MM.1S (cell line): ENCODE measurements at regions not wholly inside any gene's neighbourhood (a gene's known extent, or its start where the extent isn't known, plus 50 kb on each side); places are given as distances from the start of the nearest gene placed in this dataset.

Experiments used
- DNase-seq: peaks from one replicate; pipeline ENCODE4 v3.0.0-alpha.2; 2015
- H2AFZ ChIP-seq: fragments of 300-600 bp; sonication (generic); 2 replicates; pipeline ENCODE4 v1.6.0; 2016; ENCODE audit warnings: antibody characterized with exemption, low read length
- H3F3A ChIP-seq: fragments of 300-600 bp; sonication (generic); 2 replicates; pipeline ENCODE4 v1.6.1; 2016; ENCODE audit warnings: mild to moderate bottlenecking, antibody characterized with exemption, low read length, moderate library complexity, mixed read lengths; ENCODE audit not compliant: insufficient read depth
- H3K27ac ChIP-seq: fragments of 300-600 bp; sonication (generic); 2 replicates; pipeline ENCODE4 v1.5.1; 2016; ENCODE audit warnings: mild to moderate bottlenecking, low read length
- H3K27me3 ChIP-seq: fragments of 300-600 bp; sonication (generic); replicated peaks from 2 replicates; pipeline ENCODE4 v1.6.0; 2016; ENCODE audit warnings: low read length; ENCODE audit not compliant: insufficient read depth
- H3K36me3 ChIP-seq: fragments of 300-600 bp; sonication (generic); replicated peaks from 2 replicates; pipeline ENCODE4 v1.6.1; 2016; ENCODE audit warnings: mild to moderate bottlenecking, low read length, mixed read lengths; ENCODE audit not compliant: insufficient read depth
- H3K4me1 ChIP-seq: fragments of 300-600 bp; sonication (generic); 2 replicates; pipeline ENCODE4 v1.6.1; 2016; ENCODE audit warnings: low read length, mixed read lengths
- H3K4me2 ChIP-seq: fragments of 300-600 bp; sonication (generic); 2 replicates; pipeline ENCODE4 v1.6.0; 2016; ENCODE audit warnings: low read depth, low read length
- H3K4me3 ChIP-seq: fragments of 300-600 bp; sonication (generic); 2 replicates; pipeline ENCODE4 v1.5.1; 2016; ENCODE audit warnings: low read length, mixed read lengths
- H3K79me2 ChIP-seq: fragments of 300-600 bp; sonication (generic); 2 replicates; pipeline ENCODE4 v1.6.1; 2016; ENCODE audit warnings: mixed run types, low read length, mixed read lengths
- H3K9ac ChIP-seq: fragments of 300-600 bp; sonication (generic); 2 replicates; pipeline ENCODE4 v1.6.1; 2016; ENCODE audit warnings: low read length, mixed read lengths
- H3K9me2 ChIP-seq: fragments of 300-600 bp; sonication (generic); replicated peaks from 2 replicates; pipeline ENCODE4 v1.6.1; 2016; ENCODE audit warnings: mild to moderate bottlenecking, low read length, mixed read lengths; ENCODE audit not compliant: insufficient read depth
- H3K9me3 ChIP-seq: fragments of 300-600 bp; sonication (generic); replicated peaks from 2 replicates; pipeline ENCODE4 v1.6.1; 2016; ENCODE audit warnings: mild to moderate bottlenecking, low read length, mixed read lengths; ENCODE audit not compliant: insufficient read depth
- H4K20me1 ChIP-seq: fragments of 300-600 bp; sonication (generic); 2 replicates; pipeline ENCODE4 v1.6.1; 2016; ENCODE audit warnings: mild to moderate bottlenecking, low read length, moderate library complexity, mixed read lengths; ENCODE audit not compliant: insufficient read depth
- EZH2 ChIP-seq: fragments of 300-600 bp; sonication (generic); optimal IDR thresholded peaks from 2 replicates; pipeline ENCODE3; 2017; ENCODE audit warnings: low read depth, mild to moderate bottlenecking, antibody characterized with exemption, low read length, mixed read lengths
- EZH2phosphoT487 ChIP-seq: fragments of 300-600 bp; sonication (generic); IDR thresholded peaks from 2 replicates; pipeline ENCODE4 v1.6.1; 2018; ENCODE audit warnings: antibody characterized with exemption, low read length
- TF ChIP-seq, protein P1 (sequence below): fragments of 300-600 bp; sonication (generic); IDR thresholded peaks from 2 replicates; pipeline ENCODE4 v1.5.1; 2016; ENCODE audit warnings: antibody characterized with exemption, low read length, mixed read lengths

DNA sequence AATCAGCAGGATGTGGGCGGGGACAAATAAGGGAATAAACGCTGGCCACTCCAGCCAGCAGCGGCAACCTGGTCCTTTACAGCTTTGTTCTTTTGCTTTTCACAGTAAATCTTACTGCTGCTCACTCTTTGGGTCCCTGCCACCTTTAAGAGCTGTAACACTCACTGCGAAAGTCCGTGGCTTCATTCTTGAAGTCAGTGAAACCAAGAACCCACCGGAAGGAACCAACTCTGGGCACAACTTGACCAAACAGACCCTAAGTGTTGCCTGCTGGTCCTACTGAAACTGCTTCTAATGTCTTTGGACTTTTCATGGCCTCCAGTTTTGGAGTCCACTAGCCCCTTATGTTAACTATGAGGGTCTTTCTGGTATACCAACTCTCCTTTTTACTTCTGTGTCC lies 566.2 kb upstream of the IGFBP7 start:
- no peaks in the 10 kb centered on the region for H3K36me3 ChIP-seq
- no peaks in the 10 kb centered on the region for H3K27me3 ChIP-seq
- H3K79me2 ChIP-seq: no peaks in the 10 kb centered on the region
- H3K4me3 ChIP-seq: no peak overlapping the region
- H3K9me3 ChIP-seq: no peaks in the 10 kb centered on the region
- no peak overlapping the region for H2AFZ ChIP-seq
- H3K4me1 ChIP-seq: no peaks in the 10 kb centered on the region
- H3K9ac ChIP-seq: no peak overlapping the region
- no peaks in the 10 kb centered on the region for H3K9me2 ChIP-seq
- no peaks in the 10 kb centered on the region for H3F3A ChIP-seq
- H3K4me2 ChIP-seq: no peak overlapping the region
- no peak overlapping the region for H3K27ac ChIP-seq
- no peak for DNase-seq
- TF ChIP-seq, protein P1, sequence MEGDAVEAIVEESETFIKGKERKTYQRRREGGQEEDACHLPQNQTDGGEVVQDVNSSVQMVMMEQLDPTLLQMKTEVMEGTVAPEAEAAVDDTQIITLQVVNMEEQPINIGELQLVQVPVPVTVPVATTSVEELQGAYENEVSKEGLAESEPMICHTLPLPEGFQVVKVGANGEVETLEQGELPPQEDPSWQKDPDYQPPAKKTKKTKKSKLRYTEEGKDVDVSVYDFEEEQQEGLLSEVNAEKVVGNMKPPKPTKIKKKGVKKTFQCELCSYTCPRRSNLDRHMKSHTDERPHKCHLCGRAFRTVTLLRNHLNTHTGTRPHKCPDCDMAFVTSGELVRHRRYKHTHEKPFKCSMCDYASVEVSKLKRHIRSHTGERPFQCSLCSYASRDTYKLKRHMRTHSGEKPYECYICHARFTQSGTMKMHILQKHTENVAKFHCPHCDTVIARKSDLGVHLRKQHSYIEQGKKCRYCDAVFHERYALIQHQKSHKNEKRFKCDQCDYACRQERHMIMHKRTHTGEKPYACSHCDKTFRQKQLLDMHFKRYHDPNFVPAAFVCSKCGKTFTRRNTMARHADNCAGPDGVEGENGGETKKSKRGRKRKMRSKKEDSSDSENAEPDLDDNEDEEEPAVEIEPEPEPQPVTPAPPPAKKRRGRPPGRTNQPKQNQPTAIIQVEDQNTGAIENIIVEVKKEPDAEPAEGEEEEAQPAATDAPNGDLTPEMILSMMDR: no peak
- TF ChIP-seq EZH2 (no peak), EZH2phosphoT487 (no peak)
- no peaks in the 10 kb centered on the region for H4K20me1 ChIP-seq

- Histone ChIP-seq H3K79me2 (no peaks in the 10 kb centered on the region), H3K4me1 (no peaks in the 10 kb centered on the region), H3F3A (no peaks in the 10 kb centered on the region), H4K20me1 (no peaks in the 10 kb centered on the region), H3K9ac (no peak overlapping the region), H3K4me3 (no peak overlapping the region), H3K9me3 (no peaks in the 10 kb centered on the region), H2AFZ (no peak overlapping the region), H3K4me2 (no peak overlapping the region), H3K27ac (no peak overlapping the region), H3K27me3 (no peaks in the 10 kb centered on the region), H3K36me3 (no peaks in the 10 kb centered on the region), H3K9me2 (no peaks in the 10 kb centered on the region)
- TF ChIP-seq EZH2 (no peak), EZH2phosphoT487 (no peak)
- TF ChIP-seq, protein P1: no peak
- no peak for DNase-seq
Observed at GRCh38 chr4:57672846-57673433, 562.8 kb upstream of the IGFBP7 start.

DNA sequence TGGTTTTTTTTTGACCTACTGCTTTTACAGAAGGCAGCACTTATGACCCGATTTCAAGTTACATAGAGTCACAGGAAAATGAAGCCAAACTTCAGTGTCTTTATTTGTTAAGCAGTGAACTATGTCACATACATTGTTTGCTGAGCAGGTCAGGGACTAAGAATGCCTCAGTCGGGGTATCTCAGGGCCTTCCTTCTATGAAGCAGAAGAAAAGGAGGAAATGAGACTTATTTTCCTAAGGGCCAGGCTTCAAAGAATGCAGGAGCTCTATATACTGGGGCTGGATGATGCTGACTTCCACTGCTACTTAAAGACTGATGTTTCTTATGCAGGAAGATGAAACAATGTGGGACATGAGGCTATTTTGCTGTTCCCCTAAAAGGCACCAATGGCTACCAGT lies 558.4 kb upstream of the IGFBP7 start:
- no peaks in the 10 kb centered on the region for H3K9me3 ChIP-seq
- H3K9me2 ChIP-seq: no peaks in the 10 kb centered on the region
- H4K20me1 ChIP-seq: no peaks in the 10 kb centered on the region
- no peaks in the 10 kb centered on the region for H3K27me3 ChIP-seq
- no peak for TF ChIP-seq EZH2phosphoT487
- no peak for TF ChIP-seq EZH2
- TF ChIP-seq, protein P1: no peak
- H3K27ac ChIP-seq: no peak overlapping the region
- no peak for DNase-seq
- H3K9ac ChIP-seq: no peak overlapping the region
- H3F3A ChIP-seq: no peaks in the 10 kb centered on the region
- H3K79me2 ChIP-seq: no peaks in the 10 kb centered on the region
- no peaks in the 10 kb centered on the region for H3K4me1 ChIP-seq
- no peak overlapping the region for H3K4me2 ChIP-seq
- no peak overlapping the region for H3K4me3 ChIP-seq
- H3K36me3 ChIP-seq: no peaks in the 10 kb centered on the region
- no peak overlapping the region for H2AFZ ChIP-seq
